Left lung (tissue), 4 donors: ENCODE measurements at regions not wholly inside any gene's neighbourhood (a gene's known extent, or its start where the extent isn't known, plus 50 kb on each side); places are given as distances from the start of the nearest gene placed in this dataset.

Source experiments
- ATAC-seq: fragments of 200-7000 bp; cut with Tn5 transposase; one replicate; pipeline ENCODE4 v1.9.1; 2020; ENCODE audit warnings: moderate library complexity
- DNase-seq, 4 donors: peaks; one replicate each; pipeline ENCODE4 v3.0.0-alpha.2; 2013 to 2020
- H3K27ac ChIP-seq, 2 donors: fragments of 200-600 bp; sonication (generic) in 1 of 2; one replicate each; pipeline versions ENCODE4 v1.5.0 to v1.8.0; 2020 to 2021
- H3K27me3 ChIP-seq, 2 donors: fragments of 200-600 bp; sonication (generic) in 1 of 2; one replicate each; pipeline versions ENCODE4 v1.5.0 to v1.8.0; 2020 to 2021
- H3K36me3 ChIP-seq, 2 donors: fragments of 200-600 bp; sonication (generic) in 1 of 2; one replicate each; pipeline versions ENCODE4 v1.5.0 to v1.8.0; 2020 to 2021
- H3K4me1 ChIP-seq, 2 donors: fragments of 200-600 bp; one replicate each; pipeline ENCODE4 v1.8.0; 2021
- H3K4me3 ChIP-seq, 2 donors: fragments of 200-600 bp; sonication (generic) in 1 of 2; one replicate each; pipeline versions ENCODE4 v1.5.0 to v1.8.0; 2020 to 2021; ENCODE audit warnings: mild to moderate bottlenecking in 1 of 2
- H3K9me3 ChIP-seq, 2 donors: fragments of 200-600 bp; sonication (generic) in 1 of 2; one replicate each; pipeline versions ENCODE4 v1.5.0 to v1.8.0; 2020 to 2021
- intact Hi-C, 2 donors: fragments of 100-400 bp; cut with DNase I; formaldehyde crosslinking; loops; one replicate each; pipeline versions ENCODE4 v1.11.2 to v1.14.2; 2022
- TF ChIP-seq, protein P1 (sequence below), 2 donors: fragments of 200-600 bp; sonication (generic) in 1 of 2; IDR thresholded peaks; one replicate each; pipeline versions ENCODE4 v1.5.0 to v1.8.0; 2021; ENCODE audit warnings: antibody characterized with exemption in 2 of 2
- donor health status: DM: no; HTN: yes; CAD: no.
- donor health status: DM: no; HTN: no; CAD: no.

DNA sequence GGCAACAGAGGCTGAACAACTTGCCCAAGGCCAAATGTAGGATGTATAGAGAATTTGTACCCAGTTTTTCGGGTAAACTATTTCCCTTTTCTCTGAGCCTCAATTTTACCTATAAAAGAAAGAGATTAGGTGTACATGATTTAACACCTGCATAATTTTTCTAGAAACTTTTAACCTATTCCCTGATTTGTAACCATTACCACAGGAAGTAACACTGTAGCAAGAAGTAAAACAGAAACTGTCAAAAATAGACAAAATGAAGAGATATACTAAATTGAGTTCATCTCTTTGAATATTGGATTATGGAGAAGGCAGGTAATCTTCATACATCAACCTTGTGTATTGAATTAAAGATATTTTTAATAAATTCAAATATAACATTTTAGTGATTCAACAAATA, 136.2 kb downstream of the ZC3H11B start:
- ATAC-seq: no peak

GRCh38 chr1:219476116-219476515, 136.8 kb downstream of the ZC3H11B start:
- Histone ChIP-seq H3K4me3 (no peak overlapping the region), H3K4me1 (no peaks in the 10 kb centered on the region), H3K27me3 (no peaks in the 10 kb centered on the region), H3K36me3 (no peaks in the 10 kb centered on the region), H3K27ac (no peak overlapping the region), H3K9me3 (no peaks in the 10 kb centered on the region)
- DNase-seq: no peak
- TF ChIP-seq, protein P1, sequence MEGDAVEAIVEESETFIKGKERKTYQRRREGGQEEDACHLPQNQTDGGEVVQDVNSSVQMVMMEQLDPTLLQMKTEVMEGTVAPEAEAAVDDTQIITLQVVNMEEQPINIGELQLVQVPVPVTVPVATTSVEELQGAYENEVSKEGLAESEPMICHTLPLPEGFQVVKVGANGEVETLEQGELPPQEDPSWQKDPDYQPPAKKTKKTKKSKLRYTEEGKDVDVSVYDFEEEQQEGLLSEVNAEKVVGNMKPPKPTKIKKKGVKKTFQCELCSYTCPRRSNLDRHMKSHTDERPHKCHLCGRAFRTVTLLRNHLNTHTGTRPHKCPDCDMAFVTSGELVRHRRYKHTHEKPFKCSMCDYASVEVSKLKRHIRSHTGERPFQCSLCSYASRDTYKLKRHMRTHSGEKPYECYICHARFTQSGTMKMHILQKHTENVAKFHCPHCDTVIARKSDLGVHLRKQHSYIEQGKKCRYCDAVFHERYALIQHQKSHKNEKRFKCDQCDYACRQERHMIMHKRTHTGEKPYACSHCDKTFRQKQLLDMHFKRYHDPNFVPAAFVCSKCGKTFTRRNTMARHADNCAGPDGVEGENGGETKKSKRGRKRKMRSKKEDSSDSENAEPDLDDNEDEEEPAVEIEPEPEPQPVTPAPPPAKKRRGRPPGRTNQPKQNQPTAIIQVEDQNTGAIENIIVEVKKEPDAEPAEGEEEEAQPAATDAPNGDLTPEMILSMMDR (IDR thresholded peaks at IDR 0.05): no peak
- no peak for ATAC-seq
- intact Hi-C loops: no loop called here

More for the DNA sequence above, 136.2 kb downstream of the ZC3H11B start:
- DNase-seq: no peak
- intact Hi-C loops: no loop called here
- no peaks in the 10 kb centered on the region for H3K4me1 ChIP-seq
- no peaks in the 10 kb centered on the region for H3K27me3 ChIP-seq
- no peaks in the 10 kb centered on the region for H3K9me3 ChIP-seq
- H3K4me3 ChIP-seq: no peak overlapping the region
- no peaks in the 10 kb centered on the region for H3K36me3 ChIP-seq
- TF ChIP-seq, protein P1 (IDR thresholded peaks at IDR 0.05): no peak
- H3K27ac ChIP-seq: no peak overlapping the region

DNA sequence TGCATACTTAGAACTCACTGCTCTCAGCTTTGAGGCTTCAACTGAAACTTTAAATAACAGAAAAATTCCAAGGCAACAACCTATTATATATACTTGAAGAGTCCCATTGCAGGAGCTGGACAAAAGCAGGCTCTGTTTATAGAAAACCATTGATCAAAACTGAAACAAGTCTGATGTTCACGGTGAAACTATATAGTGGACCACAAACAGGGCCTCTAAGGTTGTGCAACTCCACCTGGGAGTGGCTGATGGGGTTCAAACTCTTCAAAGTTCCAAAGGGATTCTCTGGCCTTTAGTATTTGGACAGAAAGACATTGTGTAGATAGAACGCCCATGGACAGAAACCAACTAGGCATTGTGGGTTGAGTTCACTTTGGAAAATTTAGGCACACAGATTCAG, 140.3 kb downstream of the ZC3H11B start:
- TF ChIP-seq, protein P1 (IDR thresholded peaks at IDR 0.05): no peak
- Histone ChIP-seq H3K4me1 (no peaks in the 10 kb centered on the region), H3K36me3 (no peaks in the 10 kb centered on the region), H3K4me3 (no peak overlapping the region), H3K27ac (no peak overlapping the region), H3K9me3 (no peaks in the 10 kb centered on the region), H3K27me3 (no peaks in the 10 kb centered on the region)
- intact Hi-C loops: no loop called here
- ATAC-seq (no peak), DNase-seq (no peak)

GRCh38 chr1:219467524-219467923, 145.4 kb downstream of the ZC3H11B start:
- Histone ChIP-seq H3K9me3 (no peaks in the 10 kb centered on the region), H3K27me3 (no peaks in the 10 kb centered on the region), H3K36me3 (no peaks in the 10 kb centered on the region), H3K4me3 (no peak overlapping the region), H3K4me1 (no peaks in the 10 kb centered on the region), H3K27ac (no peak overlapping the region)
- TF ChIP-seq, protein P1 (IDR thresholded peaks at IDR 0.05): no peak
- intact Hi-C loops: no loop called here
- ATAC-seq (no peak), DNase-seq (no peak)

DNA sequence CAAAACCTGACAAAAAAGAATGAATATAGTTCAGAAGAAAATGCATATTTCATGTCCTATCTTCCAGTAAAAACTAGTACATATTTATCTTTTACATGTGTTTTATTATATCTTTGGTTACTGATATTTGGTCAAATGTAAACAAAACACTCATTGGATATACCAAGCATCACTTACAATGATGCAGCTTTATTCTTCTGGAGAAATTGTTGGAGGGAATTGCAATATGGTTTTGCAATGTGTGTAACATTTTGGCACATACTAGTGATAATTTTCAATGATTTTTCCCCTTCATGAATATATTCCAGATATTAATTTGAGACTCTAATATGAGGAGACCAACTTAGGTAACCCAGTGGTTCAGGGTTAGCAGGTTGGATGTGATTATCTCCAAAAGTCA, 146.1 kb downstream of the ZC3H11B start:
- Histone ChIP-seq H3K4me3 (no peak overlapping the region), H3K4me1 (no peaks in the 10 kb centered on the region), H3K36me3 (no peaks in the 10 kb centered on the region), H3K27ac (no peak overlapping the region), H3K9me3 (no peaks in the 10 kb centered on the region), H3K27me3 (no peaks in the 10 kb centered on the region)
- ATAC-seq (no peak), DNase-seq (no peak)
- intact Hi-C loops: no loop called here
- TF ChIP-seq, protein P1 (IDR thresholded peaks at IDR 0.05): no peak
